Brain microvascular endothelial cell (primary cell): ENCODE measurements at regions not wholly inside any gene's neighbourhood (a gene's known extent, or its start where the extent isn't known, plus 50 kb on each side); places are given as distances from the start of the nearest gene placed in this dataset.

Experiments used
- DNase-seq: peaks from one replicate; pipeline ENCODE4 v3.0.0-alpha.2; 2020
- H3K27ac ChIP-seq: fragments of 250-450 bp; sonication (Bioruptor Pico); 2 replicates; pipeline ENCODE4 v1.5.1; 2020; ENCODE audit warnings: mild to moderate bottlenecking, moderate library complexity
- H3K27me3 ChIP-seq: fragments of 250-450 bp; sonication (Bioruptor Pico); replicated peaks from 2 replicates; pipeline ENCODE4 v1.5.1; 2020; ENCODE audit warnings: mild to moderate bottlenecking
- H3K36me3 ChIP-seq: fragments of 250-450 bp; sonication (Bioruptor Pico); replicated peaks from 2 replicates; pipeline ENCODE4 v1.5.1; 2020; ENCODE audit warnings: mild to moderate bottlenecking
- H3K4me3 ChIP-seq: 2 replicates; pipeline ENCODE4 v1.5.1; 2011; ENCODE audit warnings: low read depth, mild to moderate bottlenecking, control low read depth, low read length, moderate library complexity
- CTCF ChIP-seq: IDR thresholded peaks from 2 replicates; pipeline ENCODE4 v1.5.1; 2011; ENCODE audit warnings: low read depth, mild to moderate bottlenecking, moderate library complexity, low read length, control low read depth, inconsistent platforms; ENCODE audit errors: missing control alignments
- in situ Hi-C: cut with HindIII; loops from 2 replicates; pipeline ENCODE4 v1.10.0; 2017; ENCODE audit warnings: low sequenced_read_pairs, low pct_ligation_motif_present

- TF ChIP-seq CTCF, result no peak
- Histone ChIP-seq H3K36me3 (no peaks in the 10 kb centered on the region), H3K4me3 (no peak overlapping the region), H3K27me3 (no peaks in the 10 kb centered on the region), H3K27ac (no peak overlapping the region)
- in situ Hi-C loops, result no loop called here
- no peak for DNase-seq
Measured at GRCh38 chr13:86858216-86858615, 813.0 kb upstream of the SLITRK5 start.

- no peak for TF ChIP-seq CTCF
- H3K4me3 ChIP-seq, result no peak overlapping the region
- in situ Hi-C loops, result no loop called here
- H3K27me3 ChIP-seq, result no peaks in the 10 kb centered on the region
- H3K27ac ChIP-seq, result no peak overlapping the region
- DNase-seq, result no peak
- H3K36me3 ChIP-seq, result no peaks in the 10 kb centered on the region
Measured at GRCh38 chr13:86862137-86862536, 809.0 kb upstream of the SLITRK5 start.

- Histone ChIP-seq H3K27ac (no peak overlapping the region), H3K4me3 (no peak overlapping the region), H3K36me3 (no peaks in the 10 kb centered on the region), H3K27me3 (no peaks in the 10 kb centered on the region)
- no peak for DNase-seq
- TF ChIP-seq CTCF, result no peak
- in situ Hi-C loops, result no loop called here
Measured at GRCh38 chr13:86864376-86864775, 806.8 kb upstream of the SLITRK5 start.

- Histone ChIP-seq H3K36me3 (no peaks in the 10 kb centered on the region), H3K4me3 (no peak overlapping the region), H3K27ac (no peak overlapping the region), H3K27me3 (no peaks in the 10 kb centered on the region)
- no peak for DNase-seq
- peak; percentile 51 for TF ChIP-seq CTCF
- in situ Hi-C loops, result no loop called here
Measured at GRCh38 chr13:86870444-86870843, 800.7 kb upstream of the SLITRK5 start.

GRCh38 chr13:86877441-86877840 lies 793.7 kb upstream of the SLITRK5 start:
- Histone ChIP-seq H3K36me3 (no peaks in the 10 kb centered on the region), H3K27ac (no peak overlapping the region), H3K4me3 (no peak overlapping the region), H3K27me3 (no peaks in the 10 kb centered on the region)
- DNase-seq, result no peak
- in situ Hi-C loops, result no loop called here
- no peak for TF ChIP-seq CTCF

GRCh38 chr13:86878781-86879180 lies 792.4 kb upstream of the SLITRK5 start:
- in situ Hi-C loops, result no loop called here
- Histone ChIP-seq H3K4me3 (no peak overlapping the region), H3K27ac (no peak overlapping the region), H3K27me3 (no peaks in the 10 kb centered on the region), H3K36me3 (no peaks in the 10 kb centered on the region)
- no peak for TF ChIP-seq CTCF
- DNase-seq, result no peak
